Activated CD4-positive, CD25-positive, alpha-beta regulatory T cell treated with anti-CD3 and anti-CD28 coated beads, Interleukin-2, amount 50 U/mL, for 72 hours (primary cell): ENCODE measurements at regions not wholly inside any gene's neighbourhood (a gene's known extent, or its start where the extent isn't known, plus 50 kb on each side); places are given as distances from the start of the nearest gene placed in this dataset.

Experiments
- DNase-seq: peaks from one replicate; pipeline ENCODE4 v3.0.0; 2021

DNA sequence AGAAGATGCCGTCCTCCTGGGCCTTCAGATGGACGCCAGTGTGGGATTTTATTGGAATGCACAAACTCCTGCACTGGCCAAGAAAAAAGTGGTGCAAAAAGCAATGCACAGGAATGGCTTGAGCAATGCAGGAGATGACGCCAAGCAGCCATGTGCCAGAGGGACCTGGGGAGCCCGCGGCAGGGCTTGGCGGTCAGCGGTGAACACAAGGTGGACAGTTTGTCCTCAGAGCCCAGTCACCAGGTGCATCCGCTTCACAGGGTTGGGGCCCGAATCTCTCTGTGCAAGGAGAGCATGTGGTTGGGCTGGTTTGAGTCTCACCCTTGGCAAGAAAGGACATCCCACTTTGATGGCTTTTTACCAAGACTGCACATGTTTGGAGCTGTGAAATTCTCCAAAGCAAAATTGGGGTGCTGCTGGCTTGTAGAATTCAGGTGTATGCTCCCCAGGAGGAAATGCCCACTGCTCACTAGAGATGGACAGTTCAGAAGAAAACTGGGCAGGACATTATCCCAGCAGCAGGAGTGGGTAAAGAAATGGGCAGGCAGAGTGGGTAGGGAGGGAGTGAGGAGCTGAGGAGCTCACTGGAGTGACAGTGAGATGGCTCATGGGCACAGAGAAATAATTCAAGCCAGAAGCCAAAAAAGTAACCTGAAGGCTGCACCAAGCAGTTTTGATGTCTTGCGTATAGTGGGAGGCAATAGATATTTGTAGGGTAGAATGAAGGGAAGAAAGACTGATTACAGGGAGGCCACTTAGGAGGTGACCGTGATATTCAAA lies 463.9 kb downstream of the MTRR start:
- DNase-seq = no peak

DNA sequence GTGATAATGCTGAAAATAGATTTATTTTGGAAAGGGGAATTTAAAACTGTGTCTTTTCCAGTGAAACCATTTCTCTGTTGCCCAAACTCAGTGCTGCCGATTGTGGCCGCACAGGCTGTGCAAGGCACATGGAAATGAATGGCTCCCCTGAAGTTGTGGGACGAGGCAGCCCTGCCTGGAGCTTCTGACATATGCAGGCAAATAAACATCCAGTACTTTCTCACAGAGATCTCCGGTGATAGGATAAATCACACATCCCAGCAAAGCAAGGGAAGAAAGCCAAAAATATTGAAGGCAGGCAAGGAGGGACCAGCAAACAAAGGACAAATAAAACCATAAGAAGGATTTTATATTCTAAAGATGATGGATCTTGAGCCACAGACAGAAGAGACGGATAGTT lies 464.5 kb downstream of the MTRR start:
- DNase-seq = no peak

DNA sequence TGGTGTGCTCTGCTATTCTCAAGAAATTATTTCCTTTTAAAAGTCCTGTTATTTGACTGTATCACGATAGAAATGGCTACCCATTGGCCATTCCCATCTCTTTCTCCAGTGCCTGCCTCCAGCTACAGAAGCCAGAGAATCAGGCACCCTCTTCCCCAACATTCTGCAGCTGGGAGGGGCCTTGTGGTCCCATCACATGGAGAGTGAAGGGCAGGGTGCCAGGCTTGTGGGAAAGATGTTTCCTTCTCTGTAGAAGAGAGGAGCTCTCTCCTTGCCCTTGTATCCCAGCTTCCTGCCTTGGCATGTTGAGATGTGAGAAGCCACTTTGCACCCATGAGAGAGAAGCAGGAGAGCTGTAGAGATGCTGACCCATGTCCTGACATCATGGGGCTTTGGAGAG lies 465.0 kb downstream of the MTRR start:
- no peak for DNase-seq

DNA sequence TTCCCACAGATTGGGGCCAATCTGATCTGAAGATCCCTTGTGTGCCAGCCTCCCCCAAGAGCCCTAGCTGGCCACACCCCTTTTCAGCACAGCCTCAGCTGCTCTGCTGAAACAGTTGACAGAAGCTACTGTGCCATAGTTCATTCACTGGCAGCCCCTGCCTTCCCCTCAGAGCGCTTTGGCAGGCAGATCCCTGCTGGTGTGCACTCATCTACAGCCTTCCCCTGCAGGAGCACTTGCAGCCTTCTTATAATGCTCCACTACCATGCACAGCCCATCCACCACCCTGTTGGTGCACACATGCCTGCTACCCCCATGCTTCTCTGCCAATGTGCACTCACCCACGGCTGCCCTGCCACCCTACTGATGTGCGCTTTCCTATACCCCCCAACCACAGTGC lies 471.3 kb downstream of the MTRR start:
- DNase-seq = no peak

- DNase-seq = no peak
Measured at GRCh38 chr5:8340739-8341344, 471.9 kb downstream of the MTRR start.

DNA sequence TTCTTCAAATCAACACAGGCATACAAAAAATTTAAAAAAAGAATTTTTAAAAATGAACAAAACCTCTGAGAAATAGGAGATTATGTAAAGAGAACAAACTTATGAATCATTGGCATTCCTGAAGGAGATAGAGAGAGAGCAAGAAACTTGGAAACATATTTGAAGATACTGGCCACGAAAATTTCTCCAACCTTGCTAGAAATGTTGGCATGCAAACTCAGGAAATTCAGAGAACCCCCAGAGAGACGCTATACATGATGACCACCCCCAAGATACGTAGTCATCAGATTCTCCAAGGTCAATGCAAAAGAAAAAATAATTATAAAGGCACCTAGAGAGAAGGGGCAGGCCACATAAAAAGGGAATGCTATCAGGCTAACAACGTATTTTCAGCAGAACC lies 472.5 kb downstream of the MTRR start:
- DNase-seq = no peak

DNA sequence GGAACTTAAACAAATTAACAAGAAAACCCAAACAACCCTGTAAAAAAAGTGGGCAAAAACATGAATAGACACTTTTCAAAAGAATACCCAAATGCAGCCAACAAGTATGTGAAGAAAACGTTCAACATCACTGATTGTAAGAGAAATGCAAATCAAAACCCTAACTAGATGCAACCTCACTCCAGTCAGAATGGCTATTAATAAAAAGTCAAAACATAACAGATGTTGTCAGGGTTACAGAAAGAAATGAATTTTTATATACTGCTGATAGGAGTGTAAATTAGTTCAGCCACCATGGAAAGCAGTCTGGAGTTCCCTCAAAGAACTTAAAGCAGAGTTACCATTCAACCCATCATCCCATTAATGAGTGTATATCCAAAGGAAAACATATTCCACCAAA lies 479.0 kb downstream of the MTRR start:
- DNase-seq = no peak

DNA sequence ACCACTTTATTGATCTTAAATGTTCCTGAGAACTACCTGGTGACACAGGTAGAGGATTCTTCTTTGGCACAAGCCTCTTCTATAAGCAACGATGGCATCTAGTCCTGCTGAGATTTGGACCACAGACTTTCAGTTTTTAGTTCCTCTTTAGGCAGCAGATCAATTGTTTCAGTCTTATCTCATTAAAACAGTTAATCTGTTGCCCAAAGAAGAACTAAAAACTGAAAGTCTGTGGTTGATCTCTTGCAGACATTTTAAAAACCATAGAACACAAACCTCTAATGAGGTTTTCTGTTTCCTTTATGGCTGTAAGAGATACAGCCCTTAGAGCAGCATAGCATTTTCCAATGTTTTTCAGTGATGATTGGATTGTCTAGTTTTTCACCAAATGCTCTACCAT lies 480.9 kb downstream of the MTRR start:
- DNase-seq = no peak

GRCh38 chr5:8350644-8351339 lies 481.8 kb downstream of the MTRR start:
- DNase-seq = no peak

- no peak for DNase-seq
Measured at GRCh38 chr5:8355981-8356380, 487.0 kb downstream of the MTRR start.

DNA sequence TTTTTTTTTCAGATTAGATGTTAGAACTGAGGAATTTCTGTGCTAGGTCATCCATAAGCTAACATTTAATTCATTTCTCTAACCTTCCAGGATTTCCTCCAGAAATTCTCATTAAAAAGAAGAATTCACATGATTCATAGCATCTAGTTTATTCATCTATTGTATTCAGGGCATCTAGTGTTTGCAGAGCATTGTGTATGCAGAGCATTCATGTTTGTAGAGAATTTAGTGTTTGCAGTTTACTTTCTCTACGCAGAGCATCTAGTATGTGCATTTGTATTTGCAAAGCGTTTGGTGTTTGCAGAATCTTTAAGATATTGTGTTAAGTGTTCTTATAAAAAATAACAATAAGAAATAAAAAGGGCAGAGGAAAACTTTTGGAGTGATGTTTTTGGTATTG lies 491.1 kb downstream of the MTRR start:
- no peak for DNase-seq

DNA sequence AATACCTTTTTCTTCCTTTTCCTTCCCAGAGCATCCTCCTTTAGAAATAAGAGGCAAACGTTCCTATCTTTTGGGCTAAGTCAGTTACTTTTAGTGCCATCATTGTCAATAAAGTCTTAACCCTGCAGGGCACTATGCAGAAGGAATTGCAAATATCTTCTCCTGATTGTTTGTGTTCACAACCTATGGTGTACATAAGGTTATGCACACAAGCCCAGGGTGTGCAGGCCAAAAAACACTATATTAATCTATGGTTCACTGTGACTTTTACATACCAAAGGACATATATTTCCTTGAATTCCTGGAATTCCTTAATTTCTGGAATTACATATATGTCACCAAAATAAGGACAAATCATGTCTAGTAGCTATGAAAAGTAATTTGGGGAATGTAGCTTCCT lies 493.5 kb downstream of the MTRR start:
- no peak for DNase-seq

DNA sequence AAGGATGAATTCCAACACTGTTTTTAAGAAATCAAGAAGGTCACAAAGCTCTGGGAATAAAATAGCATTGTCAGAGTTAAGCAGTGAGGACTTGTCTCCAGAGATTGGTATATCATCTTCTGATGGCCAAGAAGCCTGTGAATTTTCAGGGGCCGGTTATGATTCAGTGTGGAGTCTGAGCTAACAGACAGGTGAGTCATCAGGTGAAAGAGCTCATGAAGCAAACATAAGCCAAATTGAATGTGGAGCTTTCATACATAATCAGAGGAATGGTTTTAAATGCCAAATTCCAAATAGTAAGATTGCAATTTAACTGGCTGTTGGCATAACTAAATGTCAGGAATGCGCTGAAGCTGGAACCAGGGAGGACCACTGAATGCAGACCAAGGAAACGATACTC lies 494.2 kb downstream of the MTRR start:
- DNase-seq = no peak

DNA sequence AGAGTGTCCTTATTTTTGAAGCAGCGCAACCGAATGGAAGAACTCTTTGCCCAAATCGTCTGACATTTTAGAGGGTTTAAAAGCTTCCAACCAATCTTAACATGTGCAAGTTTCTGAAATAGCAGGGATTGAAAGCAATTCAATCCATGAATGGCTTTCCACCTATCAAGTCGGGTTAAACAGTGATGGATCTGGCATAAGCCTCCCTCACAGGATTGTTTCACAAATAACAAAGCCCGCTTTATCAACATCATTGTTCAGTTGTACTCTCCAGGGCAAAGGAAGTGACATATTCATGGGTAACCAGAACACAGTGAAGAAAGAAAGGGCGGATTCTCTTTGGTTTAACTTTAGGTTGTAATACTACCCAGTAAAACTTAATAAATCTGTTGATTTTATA lies 497.3 kb downstream of the MTRR start:
- no peak for DNase-seq

- no peak for DNase-seq
Measured at GRCh38 chr5:8376478-8376877, 507.5 kb downstream of the MTRR start.

GRCh38 chr5:8381972-8382371 lies 513.0 kb downstream of the MTRR start:
- DNase-seq = no peak

DNA sequence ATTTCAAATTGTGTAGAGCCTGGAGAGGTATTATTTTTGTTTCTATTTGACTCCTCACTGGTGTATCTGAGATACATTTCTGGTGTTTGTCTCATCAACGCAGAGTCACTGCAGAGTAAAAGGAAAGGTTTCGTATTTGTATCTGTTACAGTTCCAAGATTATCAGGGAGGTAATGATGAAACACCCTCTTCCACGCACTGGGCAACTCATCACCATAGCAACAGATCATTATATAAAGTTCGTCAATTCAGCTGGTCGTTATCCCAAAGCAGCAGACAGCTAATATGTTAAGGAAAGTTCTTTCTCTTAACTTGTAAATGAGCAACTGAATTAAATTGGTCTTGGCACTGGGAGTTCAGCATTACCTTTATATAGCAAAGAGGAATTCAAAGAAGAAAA lies 513.5 kb downstream of the MTRR start:
- no peak for DNase-seq

DNA sequence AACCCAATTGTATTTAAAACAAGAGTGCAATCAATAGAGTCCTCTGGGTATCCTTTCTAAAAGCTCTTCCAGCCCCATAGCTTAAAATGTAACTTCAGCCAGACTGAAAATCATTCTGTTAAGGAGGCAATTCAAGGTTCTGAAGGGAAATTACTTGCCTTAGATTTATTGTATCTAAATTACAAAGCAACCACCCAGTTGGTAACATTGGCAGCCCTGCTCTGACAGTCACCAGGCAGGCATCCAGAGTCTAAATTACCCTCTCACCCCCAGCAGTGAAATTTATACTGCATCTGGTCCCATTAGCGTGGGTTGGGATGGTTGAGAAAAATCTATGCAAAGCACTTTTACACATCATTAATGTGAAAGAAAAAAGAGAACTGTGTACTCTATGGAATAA lies 514.7 kb downstream of the MTRR start:
- no peak for DNase-seq

- no peak for DNase-seq
Measured at GRCh38 chr5:8386719-8387288, 517.9 kb downstream of the MTRR start.

GRCh38 chr5:8391911-8392310 lies 523.0 kb downstream of the MTRR start:
- DNase-seq = no peak

DNA sequence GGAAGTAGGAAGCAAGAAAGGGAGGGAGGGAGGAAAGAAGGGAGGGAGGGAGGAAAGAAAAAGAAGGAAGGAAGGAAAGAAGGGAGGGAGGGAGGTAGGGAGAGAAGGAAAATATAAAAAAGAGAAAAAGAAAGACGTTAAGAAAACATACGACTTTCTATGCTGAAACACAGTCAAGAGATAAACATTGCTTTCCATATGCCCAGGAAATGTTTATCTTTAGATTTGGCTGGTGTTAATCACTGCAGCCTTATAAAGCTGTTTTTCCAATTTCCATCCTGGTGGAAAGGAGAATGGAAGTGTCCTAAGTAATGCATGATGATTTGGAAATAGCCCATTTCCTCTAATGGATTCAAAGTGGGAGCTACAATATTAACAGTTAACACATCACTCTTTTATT lies 524.3 kb downstream of the MTRR start:
- DNase-seq = no peak

- no peak for DNase-seq
Measured at GRCh38 chr5:8394965-8395364, 526.0 kb downstream of the MTRR start.

- no peak for DNase-seq
Measured at GRCh38 chr5:8396246-8396645, 527.3 kb downstream of the MTRR start.

- DNase-seq = no peak
Measured at GRCh38 chr5:8396756-8397155, 527.8 kb downstream of the MTRR start.
